ENCODE measurements at regions not wholly inside any gene's neighbourhood (a gene's known extent, or its start where the extent isn't known, plus 50 kb on each side); places are given as distances from the start of the nearest gene placed in this dataset.
"Not testable (repeated sequence)": the region's sequence is repeated elsewhere in the genome, so short reads cannot be mapped to it uniquely, and the experiment has no call there.

- TF ChIP-seq, protein P1, sequence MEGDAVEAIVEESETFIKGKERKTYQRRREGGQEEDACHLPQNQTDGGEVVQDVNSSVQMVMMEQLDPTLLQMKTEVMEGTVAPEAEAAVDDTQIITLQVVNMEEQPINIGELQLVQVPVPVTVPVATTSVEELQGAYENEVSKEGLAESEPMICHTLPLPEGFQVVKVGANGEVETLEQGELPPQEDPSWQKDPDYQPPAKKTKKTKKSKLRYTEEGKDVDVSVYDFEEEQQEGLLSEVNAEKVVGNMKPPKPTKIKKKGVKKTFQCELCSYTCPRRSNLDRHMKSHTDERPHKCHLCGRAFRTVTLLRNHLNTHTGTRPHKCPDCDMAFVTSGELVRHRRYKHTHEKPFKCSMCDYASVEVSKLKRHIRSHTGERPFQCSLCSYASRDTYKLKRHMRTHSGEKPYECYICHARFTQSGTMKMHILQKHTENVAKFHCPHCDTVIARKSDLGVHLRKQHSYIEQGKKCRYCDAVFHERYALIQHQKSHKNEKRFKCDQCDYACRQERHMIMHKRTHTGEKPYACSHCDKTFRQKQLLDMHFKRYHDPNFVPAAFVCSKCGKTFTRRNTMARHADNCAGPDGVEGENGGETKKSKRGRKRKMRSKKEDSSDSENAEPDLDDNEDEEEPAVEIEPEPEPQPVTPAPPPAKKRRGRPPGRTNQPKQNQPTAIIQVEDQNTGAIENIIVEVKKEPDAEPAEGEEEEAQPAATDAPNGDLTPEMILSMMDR (IDR thresholded peaks at IDR 0.05; ENCODE audit: insufficient read depth, low read depth, low read length, missing control alignments): no peak
- DNase-seq (ENCODE audit: low read depth): no peak
- H3K4me3 ChIP-seq (ENCODE audit: low read depth, low read length): no peak overlapping the region
Measured at GRCh38 chr4:127518046-127518445, 114.7 kb upstream of the INTU start.

DNA sequence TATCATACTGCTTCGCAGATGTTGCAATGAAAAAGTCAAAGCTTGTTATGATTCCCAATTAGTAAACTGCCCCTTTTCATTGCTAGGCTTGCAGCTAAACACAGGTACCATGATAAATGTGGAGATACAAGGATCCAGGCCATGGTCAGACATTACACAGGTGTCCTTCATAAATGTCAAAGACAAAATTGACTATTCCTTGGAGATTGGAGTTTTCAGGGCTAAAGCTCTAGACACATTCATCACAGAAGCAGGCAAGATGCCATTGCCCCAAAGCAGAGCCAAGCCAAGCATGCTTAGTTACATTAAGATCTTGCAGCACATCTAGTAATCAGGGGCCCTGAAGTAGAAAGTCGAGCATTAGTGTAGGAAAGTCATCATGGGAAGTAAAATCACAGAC is 111.3 kb upstream of the INTU start:
- DNase-seq (ENCODE audit: low read depth): no peak
- no peak overlapping the region for H3K4me3 ChIP-seq (ENCODE audit: low read depth, low read length)
- TF ChIP-seq, protein P1 (IDR thresholded peaks at IDR 0.05; ENCODE audit: insufficient read depth, low read depth, low read length, missing control alignments): no peak

DNA sequence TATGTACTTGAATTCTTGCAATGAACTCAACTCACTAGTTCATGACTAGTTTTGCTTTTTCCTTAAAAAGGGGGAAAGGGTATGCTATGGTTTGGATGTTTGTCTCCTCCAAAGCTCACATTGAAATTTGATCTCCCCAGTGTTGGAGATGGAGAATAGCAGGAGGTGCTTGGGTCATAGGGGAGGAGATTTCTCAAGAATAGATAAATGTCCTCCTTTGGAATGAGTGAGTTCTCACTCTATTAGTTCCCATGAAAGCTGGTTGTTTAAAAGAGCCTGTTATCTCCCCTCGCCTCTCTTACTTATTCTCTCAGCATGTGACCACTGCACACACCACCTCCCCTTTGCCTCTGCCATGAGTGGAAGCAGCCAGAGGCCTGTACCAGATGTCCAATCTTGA is 109.4 kb upstream of the INTU start:
- no peak for DNase-seq (ENCODE audit: low read depth)
- no peak overlapping the region for H3K4me3 ChIP-seq (ENCODE audit: low read depth, low read length)
- TF ChIP-seq, protein P1 (IDR thresholded peaks at IDR 0.05; ENCODE audit: insufficient read depth, low read depth, low read length, missing control alignments): no peak

GRCh38 chr4:127525608-127526007 is 107.1 kb upstream of the INTU start:
- DNase-seq (ENCODE audit: low read depth): no peak
- H3K4me3 ChIP-seq (ENCODE audit: low read depth, low read length): no peak overlapping the region
- TF ChIP-seq, protein P1 (IDR thresholded peaks at IDR 0.05; ENCODE audit: insufficient read depth, low read depth, low read length, missing control alignments): no peak

- DNase-seq (ENCODE audit: low read depth): no peak
- TF ChIP-seq, protein P1 (IDR thresholded peaks at IDR 0.05; ENCODE audit: insufficient read depth, low read depth, low read length, missing control alignments): no peak
- H3K4me3 ChIP-seq (ENCODE audit: low read depth, low read length): no peak overlapping the region
Measured at GRCh38 chr4:127528302-127528701, 104.5 kb upstream of the INTU start.

DNA sequence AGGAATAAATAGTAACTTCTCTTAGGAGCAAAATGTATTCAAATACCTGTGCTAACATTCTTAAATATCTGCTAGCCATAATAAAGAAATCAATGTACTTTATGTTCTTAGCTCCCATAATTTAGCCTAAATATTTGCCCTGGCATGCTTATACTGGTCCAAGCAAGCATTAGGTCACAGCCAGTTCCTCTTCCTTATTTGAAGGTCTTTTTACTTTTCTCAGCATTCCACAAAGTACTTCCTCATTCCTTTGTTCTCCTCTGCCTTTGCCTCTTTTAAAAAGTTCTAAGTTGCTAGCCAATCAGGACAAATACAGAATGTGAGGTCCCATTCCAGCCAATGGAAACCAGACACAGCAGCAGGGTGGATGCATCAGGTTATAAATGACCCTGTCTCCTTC is 102.9 kb upstream of the INTU start:
- not testable (repeated sequence) for DNase-seq (ENCODE audit: low read depth); H3K4me3 ChIP-seq (ENCODE audit: low read depth, low read length)

GRCh38 chr4:127533028-127533700 is 99.6 kb upstream of the INTU start:
- DNase-seq (ENCODE audit: low read depth): no peak
- TF ChIP-seq, protein P1 (IDR thresholded peaks at IDR 0.05; ENCODE audit: insufficient read depth, low read depth, low read length, missing control alignments): no peak
- no peak overlapping the region for H3K4me3 ChIP-seq (ENCODE audit: low read depth, low read length)

Data from GM12865 (cell line).